ENCODE measurements at regions not wholly inside any gene's neighbourhood (a gene's known extent, or its start where the extent isn't known, plus 50 kb on each side); places are given as distances from the start of the nearest gene placed in this dataset.
"Not testable (repeated sequence)": the region's sequence is repeated elsewhere in the genome, so short reads cannot be mapped to it uniquely, and the experiment has no call there.

DNA sequence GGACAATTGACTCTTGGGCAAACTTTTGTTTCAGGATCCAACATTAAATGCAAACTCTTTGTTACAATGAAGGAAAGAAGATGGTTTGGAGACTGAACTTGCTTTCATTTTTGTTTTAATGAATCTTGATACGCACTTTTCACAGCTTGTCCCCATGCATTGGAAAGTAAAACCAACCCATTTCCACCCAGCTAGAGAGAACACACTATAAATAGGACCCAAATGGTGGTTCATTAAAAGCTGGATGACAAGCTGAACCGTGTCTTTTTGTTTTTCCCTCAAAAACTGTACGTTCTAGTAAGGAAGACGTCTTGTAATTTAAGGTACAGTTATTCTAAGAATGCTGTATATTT, 95.3 kb upstream of the EGFL6 start:
- no peak for DNase-seq

DNA sequence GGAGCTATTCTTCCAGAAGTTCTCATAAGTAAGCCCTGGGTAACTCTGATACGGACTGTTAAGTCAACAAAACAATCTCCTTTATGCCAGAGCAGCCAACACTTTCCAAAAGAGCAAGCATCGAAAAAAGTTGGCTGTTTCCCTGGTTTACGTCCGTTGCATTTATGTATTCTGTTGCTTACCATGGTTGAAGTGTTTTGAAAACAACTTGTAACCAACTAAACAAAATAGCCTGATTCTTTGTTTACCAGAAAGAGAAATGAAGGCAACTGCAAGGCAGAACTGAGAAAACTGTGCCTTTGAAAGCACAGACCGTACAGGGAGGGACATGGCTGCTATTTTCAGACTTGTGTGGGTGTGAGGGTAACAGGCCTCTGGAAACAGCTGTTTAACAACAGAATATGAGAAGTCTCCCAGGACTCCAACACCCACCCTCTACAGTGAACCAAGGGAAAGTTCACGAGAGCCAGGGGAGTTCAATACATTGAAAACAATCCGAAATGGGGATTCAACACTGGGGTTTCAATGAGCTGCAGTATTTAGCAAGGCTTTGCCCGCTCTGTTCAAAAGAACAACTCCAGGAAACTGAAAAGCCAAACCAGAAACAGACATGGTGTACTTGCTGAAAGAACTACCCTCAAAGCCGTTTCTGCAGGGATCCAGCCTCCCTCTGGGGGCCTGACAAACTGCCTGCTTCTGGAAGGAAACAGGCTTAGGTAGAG, 95.8 kb upstream of the EGFL6 start:
- peak in 1 of 2 donors; percentile 2 for DNase-seq

DNA sequence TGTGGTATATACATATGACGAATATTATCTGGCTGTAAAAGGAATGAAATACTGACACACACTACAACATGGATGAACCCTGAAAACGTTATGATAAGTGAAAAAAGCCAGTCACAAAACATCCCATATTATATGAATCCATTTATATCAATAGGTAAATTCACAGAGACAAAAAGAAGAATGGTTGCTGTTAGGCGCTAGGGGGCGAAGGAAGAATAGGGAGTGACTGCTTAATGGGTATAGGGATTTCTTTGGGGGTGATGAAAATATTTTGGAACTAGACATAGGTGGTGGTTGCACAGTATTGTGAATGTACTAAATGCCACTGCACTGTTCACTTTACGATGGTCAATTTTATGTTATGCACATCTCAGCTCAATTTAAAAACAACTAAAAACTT, 96.4 kb upstream of the EGFL6 start:
- DNase-seq, result no peak

DNA sequence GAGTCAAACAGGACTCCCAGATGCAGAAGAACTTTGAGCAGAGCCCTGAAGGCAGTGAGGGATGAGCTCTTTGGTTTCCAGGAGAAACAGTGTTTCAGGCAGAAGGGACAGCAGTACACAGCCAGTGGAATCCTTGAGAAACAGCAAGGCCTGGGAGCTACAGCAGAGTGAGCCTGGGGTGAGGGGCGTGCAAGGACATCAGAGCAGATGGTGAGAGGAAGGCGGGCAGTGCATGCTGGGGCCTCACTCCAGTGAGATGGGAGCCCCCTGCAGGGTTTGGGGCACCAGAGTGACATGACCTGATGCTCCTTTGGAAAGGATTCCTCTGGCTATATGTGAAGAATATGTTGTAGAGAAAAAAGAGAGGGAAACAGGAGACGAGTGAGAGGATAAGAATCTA, 98.1 kb upstream of the EGFL6 start:
- no peak for DNase-seq

DNA sequence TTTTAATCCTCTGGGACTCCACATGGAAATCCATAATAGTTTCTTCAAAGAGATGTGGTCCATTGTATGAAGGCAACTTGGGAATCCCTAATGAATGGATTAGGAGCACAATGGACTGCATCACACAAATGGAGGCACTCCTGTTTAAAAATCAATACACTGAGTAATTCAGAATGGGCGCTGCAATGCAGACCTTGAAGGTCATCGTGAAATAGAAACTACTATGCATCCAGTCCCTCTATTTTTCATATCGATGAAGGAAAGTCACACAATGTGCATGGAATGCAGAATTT, 98.8 kb upstream of the EGFL6 start:
- DNase-seq, result no peak

DNA sequence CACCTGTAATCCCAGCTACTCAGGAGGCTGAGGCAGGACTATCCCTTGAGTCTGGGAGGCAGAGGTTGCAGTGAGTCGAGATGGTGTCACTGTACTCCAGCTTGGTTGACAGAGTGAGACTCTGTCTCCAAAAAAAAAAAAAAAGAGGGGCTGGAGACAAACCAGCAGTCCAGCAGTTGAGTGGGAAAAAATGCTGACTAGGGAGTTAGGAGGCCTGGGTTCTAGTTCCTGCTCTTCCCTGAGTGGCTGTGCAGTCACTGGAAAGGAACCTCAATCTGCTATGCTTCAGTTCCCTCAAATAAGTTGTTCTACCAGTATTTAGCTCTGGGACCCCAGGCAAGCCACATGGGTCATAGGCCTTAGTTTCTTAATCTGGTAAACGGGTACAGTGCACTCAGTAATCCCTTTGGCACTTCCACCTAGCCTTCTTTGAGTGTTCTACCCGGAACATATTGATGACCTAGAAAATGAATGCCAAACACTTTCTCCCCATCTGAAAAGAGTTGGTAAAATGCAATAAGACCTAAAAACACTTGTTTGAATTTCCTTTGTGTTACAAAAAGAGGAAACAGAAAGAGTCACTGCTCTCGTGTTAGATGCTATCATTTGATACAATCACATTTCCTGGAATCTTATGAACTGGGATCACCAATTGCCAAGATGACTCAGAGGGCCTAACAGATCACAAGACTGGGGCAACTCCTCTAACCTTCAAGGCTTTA, 99.3 kb upstream of the EGFL6 start:
- DNase-seq, result no peak

DNA sequence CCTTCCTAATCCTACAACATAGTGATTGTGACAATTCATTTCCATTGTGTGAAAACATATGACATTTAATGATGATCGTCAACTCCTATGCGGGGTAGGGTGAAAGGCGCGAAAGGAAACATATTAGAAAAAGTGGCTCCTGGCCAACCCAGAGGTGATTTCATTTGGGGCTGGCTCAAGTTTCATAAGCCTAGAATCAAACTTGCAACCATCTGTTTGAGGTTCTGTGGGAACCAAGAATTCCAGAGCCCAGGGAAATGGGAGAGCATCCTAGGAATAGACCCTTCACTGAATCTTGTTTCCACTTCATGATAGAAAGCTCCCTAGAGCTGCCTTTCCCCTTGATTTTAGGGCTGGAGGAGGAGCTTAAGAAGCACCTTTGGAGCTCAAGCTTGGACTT, 101.3 kb upstream of the EGFL6 start:
- DNase-seq, result no peak

DNA sequence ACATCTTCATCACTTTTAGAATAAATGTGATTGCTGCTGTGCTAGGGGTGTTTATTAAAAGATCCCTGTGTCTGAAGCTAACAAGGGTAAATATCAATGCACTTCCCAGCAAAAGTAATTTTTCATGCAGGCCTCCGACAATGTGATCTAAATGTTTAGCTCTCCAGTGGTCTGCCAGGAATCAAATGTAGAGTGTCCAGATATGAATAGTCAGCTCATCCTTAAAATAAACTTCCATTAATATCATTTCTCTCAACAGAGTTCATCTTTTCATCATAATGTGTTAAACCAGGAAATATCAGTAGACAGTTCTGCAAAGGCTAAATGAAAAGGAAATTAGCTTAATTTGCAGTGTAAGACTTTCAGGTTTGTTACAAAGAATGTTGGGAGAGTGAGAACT, 102.2 kb upstream of the EGFL6 start:
- DNase-seq, result no peak

DNA sequence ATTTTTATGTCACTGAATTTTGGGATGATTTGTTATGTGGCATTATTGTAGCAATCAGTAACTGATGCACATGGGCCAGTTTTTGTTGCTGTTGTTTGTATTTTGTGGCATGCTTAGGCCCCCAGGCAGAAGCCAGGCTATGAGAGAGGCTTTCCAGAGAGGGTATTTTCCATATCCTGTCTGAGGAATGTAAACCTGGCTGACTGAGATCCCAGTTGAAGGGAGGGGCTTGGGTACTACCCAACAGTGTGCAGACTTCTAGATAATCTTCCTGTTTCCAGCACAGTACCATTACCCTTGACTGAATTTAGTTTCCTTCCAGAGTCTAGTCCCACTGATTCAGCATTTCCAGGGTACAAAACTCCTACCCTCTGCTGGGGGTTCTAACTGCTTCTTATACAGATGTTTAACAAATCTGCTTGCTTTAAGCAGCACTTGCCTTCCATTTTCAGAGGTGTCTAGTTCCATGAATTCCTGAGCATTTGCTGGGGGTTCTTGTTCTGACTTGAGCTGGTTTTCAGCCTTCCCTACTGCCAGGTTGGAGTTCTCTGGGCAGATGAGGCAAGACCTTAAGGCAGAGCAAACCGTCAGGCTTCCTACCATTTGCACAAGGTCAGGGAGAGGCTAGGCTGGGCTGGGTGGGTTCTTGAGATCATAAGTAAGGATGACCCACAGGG, 104.7 kb upstream of the EGFL6 start:
- no peak for DNase-seq

DNA sequence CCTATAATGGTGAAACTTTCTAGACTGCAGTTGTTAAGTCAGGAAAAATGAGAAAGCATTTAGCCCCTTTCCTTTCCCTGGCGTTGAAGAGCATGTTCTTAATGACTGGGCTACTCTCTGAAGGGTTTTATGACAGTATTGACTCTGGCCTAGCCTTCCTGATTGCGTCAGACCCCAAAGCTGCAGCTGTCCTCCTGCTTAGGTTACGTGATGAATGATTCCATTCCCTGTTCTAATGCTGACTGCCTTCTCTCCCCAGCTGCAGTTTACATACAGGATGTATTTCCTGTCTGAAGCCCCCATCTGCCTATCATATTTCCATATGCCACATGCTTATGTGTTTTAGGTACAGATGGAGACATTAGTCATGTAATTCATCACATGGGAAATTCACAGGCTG, 105.8 kb upstream of the EGFL6 start:
- DNase-seq, result no peak

DNA sequence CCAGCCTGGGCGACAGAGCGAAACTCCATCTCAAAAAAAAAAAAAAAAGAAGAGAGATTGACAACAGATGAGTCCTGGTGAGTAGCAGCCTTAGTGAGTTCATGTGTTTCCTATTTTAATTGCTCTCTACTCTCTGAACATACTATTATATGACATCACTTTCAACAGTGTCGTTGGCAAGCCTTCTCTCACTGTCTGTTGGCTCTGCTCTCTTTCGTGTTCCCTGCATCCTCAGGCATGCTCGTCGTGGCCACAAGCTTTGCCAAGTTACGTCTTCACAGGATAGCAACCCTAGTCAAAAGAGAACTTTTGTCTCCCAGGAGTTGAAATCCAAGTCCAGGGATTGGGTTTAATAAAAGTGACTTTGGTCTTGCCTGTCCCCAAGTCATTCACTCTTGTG, 117.1 kb upstream of the EGFL6 start:
- no peak for DNase-seq

DNA sequence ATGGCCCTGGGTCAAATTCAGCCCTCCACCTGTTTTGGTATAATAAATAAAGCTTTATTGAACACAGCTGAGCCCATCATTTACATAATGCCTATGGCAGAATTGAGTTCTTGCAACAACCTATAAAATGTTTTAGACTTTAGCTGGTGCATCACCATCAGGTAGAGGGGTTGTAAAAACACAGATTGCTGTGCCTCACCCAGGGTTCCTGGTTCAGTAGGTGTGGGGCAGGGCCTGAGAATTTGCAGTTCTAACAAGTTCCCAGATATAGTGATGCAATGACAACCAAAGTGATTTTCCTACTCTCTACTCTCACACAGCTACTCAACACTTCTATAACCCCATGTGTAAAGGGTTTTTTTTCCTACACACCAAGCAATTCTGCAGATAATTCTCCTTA, 120.0 kb upstream of the EGFL6 start:
- DNase-seq, result no peak

DNA sequence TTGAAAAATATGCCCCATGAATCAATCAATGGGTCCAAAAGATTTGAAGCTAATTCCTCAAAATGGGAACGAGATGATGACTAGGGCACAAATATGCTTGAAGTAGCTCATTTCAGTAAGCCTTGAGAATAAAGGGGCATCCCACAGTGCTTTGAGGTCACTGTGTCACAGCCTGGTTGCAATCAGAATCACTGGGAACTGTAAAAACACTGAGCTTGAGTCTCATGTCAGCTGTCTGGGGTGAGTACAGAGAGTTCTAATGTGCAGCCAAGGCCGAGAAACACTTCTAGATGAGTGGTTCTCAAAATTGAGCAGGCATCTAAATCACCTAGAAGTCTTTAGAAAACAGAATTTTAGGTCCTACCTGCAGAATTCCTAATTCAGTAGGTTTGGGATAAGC, 120.5 kb upstream of the EGFL6 start:
- no peak for DNase-seq

DNA sequence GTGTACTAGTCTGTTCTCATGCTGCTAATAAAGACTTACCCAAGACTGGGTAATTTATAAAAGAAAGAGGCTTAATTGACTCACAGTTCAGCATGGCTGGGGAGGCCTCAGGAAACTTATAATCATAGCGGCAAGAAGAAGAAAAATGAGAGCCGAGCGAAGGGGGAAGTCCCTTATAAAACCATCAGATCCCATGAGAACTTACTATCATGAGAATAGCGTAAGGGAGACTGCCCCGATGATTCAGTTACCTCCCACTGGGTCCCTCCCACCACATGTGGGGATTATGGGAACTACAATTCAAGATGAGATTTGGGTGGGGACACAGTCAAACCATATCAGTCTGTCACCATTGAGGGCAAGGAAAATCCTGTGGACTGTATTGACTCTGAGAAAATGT, 121.8 kb upstream of the ATXN3L start:
- not testable (repeated sequence) for DNase-seq

DNA sequence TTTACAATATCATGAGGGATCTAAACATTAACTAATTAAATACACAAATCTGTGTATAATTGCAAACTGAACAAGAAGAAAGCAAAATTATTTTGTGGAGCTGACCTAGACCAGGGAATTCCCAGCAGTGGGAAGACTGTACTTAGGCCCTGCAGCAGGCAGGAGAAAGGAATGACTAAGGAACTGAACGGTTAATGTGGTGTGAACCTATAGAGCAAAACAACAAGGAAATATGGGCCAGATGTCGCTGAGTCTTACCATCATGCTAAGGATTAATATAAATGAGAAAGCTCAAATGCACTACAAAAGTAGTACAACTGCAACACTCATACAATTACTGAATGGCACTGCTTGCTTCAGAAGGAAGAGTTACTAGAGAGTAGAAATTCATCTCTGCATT, 120.3 kb upstream of the ATXN3L start:
- DNase-seq, result no peak

DNA sequence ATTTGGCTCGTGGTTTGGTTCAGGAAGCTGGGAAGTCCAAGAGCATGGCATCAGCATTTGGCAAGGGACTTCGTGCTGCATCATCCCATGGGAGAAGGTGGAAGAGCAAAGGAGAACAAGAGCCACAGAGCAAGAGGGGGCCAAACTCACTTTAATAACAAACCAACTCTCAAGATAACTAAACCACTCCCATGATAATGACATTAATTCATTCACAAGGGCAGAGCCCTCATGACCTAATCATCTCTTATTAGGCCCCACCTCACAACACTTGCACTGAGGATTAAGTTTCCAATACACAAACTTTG, 113.4 kb upstream of the ATXN3L start:
- DNase-seq, result no peak

DNA sequence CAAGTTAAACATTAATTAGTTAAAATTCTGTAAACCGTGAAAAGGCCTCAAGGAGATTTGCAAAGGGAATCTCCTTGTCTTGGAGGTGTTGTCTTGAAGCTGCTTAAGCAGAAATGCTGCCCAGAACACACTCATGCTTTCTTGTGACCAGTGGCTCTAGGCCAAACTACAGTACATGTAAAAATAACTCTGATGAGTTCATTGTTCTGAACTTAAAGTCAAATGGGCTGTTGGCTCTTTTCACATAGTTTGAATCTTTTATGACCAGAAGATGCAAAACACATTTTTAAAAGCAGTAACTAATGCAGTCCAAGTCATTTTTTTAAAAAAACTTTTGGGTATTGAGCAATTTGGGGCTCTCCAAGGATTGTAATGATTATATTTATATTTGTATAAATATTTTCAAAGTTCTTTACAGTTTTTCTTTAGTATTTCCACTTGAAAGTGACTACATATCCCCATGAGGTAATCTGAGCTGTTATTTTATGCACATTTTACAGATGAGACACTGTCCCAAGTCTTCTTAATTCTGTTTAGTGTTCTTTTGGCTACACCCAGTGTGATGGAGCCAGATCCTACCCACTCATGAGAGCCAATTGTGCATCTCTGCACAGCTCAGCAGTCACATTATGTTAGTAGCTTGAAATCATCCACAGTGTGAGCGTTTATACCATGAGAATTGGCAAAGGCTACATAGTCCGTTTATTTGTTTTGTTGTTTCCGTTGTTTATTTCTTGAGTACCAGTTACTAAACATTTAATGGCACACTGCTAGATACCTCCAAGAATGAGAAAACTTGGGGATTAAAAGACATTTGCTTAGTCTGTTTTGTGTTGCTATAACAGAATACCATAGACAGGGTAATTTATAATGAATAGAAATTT, 112.8 kb upstream of the ATXN3L start:
- no peak for DNase-seq

DNA sequence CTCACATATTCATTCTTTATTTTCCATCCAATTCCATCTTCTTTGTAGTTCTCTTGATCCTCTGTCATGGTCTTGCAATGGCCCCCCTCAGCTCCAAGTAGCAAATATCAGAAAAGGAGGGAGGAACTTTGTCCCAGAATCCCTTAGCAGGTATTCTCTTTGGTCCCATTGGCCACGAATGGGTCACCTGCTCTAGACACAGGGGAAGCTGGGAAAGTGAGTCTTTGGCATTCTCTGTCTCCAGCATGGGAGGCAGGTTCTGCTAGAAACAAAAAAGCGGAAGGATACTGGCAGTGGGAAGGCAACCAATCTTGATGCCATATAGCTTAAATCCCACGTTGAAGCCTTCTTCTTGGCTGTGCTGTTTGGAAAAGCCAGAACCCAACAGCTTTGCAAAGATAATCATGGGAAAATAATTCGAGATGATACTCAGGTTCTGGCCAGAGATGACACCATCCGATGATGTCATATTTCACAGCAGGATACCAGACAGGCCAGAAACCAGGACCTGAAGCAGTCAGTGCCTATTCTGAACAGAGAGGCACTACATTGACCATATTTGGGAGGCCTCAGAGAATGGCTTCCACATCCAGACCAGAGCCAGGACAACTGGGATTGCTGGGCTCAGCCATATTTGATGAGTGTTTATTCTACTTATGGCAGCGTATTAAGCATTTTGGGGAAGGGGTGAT, 110.4 kb upstream of the ATXN3L start:
- DNase-seq, result no peak

DNA sequence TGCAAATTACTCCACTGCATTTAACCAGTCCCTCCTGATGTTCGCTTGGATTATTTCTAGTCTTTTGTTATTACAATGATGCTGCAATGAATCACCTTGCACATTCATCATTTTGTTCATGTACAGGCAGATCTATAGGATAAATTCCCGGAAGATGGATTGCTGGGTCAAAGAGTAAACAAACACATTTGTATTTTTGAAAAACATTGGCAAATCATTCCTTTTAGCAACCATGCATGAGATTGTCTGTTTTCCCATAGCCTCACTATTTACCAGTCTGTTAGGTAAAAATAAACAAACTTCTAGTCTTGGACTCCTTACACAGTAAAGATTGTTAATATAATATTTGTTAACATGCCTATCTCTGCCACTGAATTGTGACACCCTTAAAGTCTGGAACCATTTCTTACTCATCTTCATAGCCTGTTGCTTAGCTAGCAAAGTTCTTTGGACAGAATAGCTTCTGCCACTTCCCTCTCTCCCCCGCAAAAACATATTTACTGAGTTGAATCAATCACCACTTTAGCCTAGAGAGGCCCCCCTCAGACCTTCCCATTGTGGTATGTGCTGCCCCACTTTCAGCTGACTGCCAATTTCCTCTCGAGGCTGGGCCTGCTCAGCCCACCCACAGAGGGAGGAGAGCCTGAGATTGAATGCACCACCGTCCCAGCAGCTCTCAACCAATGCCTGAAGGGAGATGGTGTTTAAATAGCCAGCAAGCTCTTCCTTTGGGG, 108.4 kb upstream of the ATXN3L start:
- DNase-seq, result no peak

DNA sequence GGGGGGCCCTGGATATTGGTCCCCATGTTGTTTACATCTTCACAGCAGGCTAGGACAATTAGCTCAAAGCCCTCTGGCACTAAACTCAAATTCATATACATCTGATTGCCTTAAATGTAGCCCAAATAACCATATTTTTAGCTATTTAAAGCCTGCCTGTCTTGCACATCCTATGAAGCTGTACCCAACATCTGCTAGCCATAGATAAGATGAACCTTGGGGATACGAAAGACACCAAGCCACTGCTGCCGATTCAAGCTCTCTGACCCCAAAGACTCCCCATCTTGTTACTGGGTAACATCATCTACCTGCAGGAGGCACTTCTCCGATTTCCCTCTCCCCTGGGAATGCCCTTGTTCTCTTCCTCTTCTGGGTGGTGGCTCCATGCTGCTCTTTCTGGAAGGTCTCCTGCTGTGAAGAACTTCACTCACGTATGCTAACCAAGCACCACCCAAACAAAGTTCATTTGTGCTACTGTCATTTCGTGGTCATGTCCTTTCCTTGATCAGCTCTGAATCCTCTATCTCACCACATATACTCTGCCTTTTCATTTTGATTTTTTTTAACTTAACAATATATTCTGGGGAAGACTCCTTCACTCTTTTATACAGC, 107.7 kb upstream of the ATXN3L start:
- no peak for DNase-seq

DNA sequence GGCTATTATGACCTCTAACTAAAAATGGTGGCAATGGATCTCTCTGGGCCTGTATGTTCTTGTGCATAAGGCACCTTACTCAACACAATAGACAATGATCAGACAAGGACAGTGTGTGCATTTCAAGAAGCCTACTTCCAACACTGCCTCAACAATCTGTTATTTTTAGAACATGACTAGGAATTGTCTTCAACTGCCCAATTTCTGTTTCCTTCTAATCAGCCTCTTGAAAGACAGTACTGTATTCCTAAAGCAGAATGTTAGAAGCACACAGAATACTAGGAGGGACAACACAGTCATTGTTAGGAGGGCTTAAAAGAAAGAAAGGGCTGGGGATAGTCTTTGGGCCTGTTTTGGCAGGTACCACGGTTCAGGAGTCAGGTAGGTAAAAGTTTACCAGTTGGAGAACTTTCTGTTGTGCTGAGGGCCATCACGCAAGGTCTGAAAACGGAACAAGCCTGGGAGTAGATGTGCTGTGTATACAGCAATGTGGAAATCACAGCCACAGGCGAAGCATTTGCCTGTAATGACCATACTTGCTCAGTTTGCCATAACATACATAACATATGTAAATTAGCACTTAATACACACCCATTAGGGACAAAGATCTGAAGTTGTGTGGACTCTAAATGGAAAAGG, 100.8 kb upstream of the ATXN3L start:
- DNase-seq, result no peak

Measured in activated CD4-positive, alpha-beta T cell treated with anti-CD3 and anti-CD28 coated beads for 4 hours (primary cell).